HL-60 (cell line): ENCODE measurements at regions not wholly inside any gene's neighbourhood (a gene's known extent, or its start where the extent isn't known, plus 50 kb on each side); places are given as distances from the start of the nearest gene placed in this dataset.

Source experiments
- DNase-seq, 2 experiments: peaks; one replicate each; pipeline ENCODE4 v3.0.0-alpha.2; 2010 to 2020; ENCODE audit warnings: low read depth in 1 of 2, low spot score in 1 of 2
- H3K27ac ChIP-seq: fragments of 250-450 bp; sonication (Bioruptor Pico); replicated peaks from 2 replicates; pipeline ENCODE4 v1.5.1; 2020; ENCODE audit warnings: mild to moderate bottlenecking, moderate library complexity
- H3K27me3 ChIP-seq: fragments of 250-450 bp; sonication (Bioruptor Pico); 2 replicates; pipeline ENCODE4 v1.5.1; 2021; ENCODE audit warnings: mild to moderate bottlenecking, moderate library complexity; ENCODE audit not compliant: insufficient read depth, poor library complexity, severe bottlenecking
- H3K4me3 ChIP-seq: replicated peaks from 2 replicates; pipeline ENCODE4 v1.5.1; 2011; ENCODE audit warnings: mild to moderate bottlenecking, control low read depth, low read length; ENCODE audit not compliant: insufficient read depth
- CTCF ChIP-seq: IDR thresholded peaks from one replicate; pipeline ENCODE4 v1.5.1; 2011; ENCODE audit warnings: low read length, control low read depth, inconsistent platforms; ENCODE audit not compliant: insufficient read depth
- GABPA ChIP-seq: IDR thresholded peaks from 2 replicates; pipeline ENCODE4 v1.6.1; 2012; ENCODE audit warnings: low read depth
- POLR2AphosphoS5 ChIP-seq: IDR thresholded peaks from 2 replicates; pipeline ENCODE4 v1.6.1; 2012; ENCODE audit warnings: low read depth
- SPI1 ChIP-seq: IDR thresholded peaks from 2 replicates; pipeline ENCODE4 v1.6.1; 2012; ENCODE audit warnings: low read depth, mild to moderate bottlenecking, borderline replicate concordance
- TF ChIP-seq, protein P1 (sequence below): IDR thresholded peaks from 2 replicates; pipeline ENCODE4 v1.6.1; 2012; ENCODE audit warnings: low read depth; ENCODE audit not compliant: insufficient replicate concordance

- Histone ChIP-seq H3K4me3 (no peak overlapping the region), H3K27me3 (no peaks in the 10 kb centered on the region), H3K27ac (no peak overlapping the region)
- DNase-seq: no peak
- TF ChIP-seq SPI1 (no peak), CTCF (no peak), GABPA (no peak), POLR2AphosphoS5 (no peak)
- TF ChIP-seq, protein P1, sequence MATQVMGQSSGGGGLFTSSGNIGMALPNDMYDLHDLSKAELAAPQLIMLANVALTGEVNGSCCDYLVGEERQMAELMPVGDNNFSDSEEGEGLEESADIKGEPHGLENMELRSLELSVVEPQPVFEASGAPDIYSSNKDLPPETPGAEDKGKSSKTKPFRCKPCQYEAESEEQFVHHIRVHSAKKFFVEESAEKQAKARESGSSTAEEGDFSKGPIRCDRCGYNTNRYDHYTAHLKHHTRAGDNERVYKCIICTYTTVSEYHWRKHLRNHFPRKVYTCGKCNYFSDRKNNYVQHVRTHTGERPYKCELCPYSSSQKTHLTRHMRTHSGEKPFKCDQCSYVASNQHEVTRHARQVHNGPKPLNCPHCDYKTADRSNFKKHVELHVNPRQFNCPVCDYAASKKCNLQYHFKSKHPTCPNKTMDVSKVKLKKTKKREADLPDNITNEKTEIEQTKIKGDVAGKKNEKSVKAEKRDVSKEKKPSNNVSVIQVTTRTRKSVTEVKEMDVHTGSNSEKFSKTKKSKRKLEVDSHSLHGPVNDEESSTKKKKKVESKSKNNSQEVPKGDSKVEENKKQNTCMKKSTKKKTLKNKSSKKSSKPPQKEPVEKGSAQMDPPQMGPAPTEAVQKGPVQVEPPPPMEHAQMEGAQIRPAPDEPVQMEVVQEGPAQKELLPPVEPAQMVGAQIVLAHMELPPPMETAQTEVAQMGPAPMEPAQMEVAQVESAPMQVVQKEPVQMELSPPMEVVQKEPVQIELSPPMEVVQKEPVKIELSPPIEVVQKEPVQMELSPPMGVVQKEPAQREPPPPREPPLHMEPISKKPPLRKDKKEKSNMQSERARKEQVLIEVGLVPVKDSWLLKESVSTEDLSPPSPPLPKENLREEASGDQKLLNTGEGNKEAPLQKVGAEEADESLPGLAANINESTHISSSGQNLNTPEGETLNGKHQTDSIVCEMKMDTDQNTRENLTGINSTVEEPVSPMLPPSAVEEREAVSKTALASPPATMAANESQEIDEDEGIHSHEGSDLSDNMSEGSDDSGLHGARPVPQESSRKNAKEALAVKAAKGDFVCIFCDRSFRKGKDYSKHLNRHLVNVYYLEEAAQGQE: no peak
Observed at GRCh38 chr20:10910535-10911178, 236.9 kb upstream of the JAG1 start.

DNA sequence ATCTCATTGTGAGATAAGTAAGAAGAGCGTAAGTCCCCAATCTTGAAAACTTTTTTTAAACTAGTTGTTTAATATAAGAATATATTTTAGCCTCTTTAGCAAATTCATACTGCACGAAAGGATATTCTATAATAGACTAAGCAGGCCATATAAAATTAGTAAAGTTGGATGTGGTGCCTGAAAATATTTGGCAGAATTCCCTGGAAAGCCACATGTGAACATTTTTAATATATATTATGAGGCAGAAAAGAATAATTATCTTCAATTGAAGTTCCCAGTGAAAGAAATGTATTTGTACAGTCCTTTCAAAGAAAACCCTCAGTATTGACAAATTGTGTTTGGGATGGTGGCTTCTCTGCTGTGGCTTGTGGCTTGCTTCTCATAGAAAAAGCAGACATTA, 237.5 kb upstream of the JAG1 start:
- no peak for DNase-seq
- TF ChIP-seq GABPA (no peak), SPI1 (no peak), CTCF (no peak), POLR2AphosphoS5 (no peak)
- TF ChIP-seq, protein P1: no peak
- H3K27me3 ChIP-seq: no peaks in the 10 kb centered on the region
- no peak overlapping the region for H3K4me3 ChIP-seq
- no peak overlapping the region for H3K27ac ChIP-seq

DNA sequence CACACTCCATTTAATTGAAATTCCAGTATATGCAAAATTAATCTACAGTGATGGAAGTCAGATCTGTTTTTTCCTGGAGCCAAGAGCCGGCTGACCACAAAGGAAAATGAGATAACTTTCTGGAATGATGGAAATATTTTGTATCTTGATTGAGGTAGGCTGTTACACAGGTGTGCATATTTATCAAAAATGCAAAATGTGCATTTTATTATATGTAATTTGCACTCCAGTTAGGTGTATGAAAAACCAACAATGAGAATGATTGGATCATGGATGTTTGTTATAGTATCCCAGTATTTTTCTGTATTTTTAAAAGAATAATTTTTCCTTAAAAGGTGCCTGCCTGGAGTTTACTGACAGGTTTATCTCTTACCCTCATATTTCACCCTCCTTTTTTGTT, 242.0 kb upstream of the JAG1 start:
- no peak overlapping the region for H3K4me3 ChIP-seq
- H3K27ac ChIP-seq: no peak overlapping the region
- H3K27me3 ChIP-seq: no peaks in the 10 kb centered on the region
- no peak for DNase-seq
- TF ChIP-seq, protein P1: no peak
- TF ChIP-seq POLR2AphosphoS5: no peak
- TF ChIP-seq GABPA: no peak
- TF ChIP-seq CTCF: no peak
- TF ChIP-seq SPI1: no peak
